H9 (cell line): ENCODE measurements at regions not wholly inside any gene's neighbourhood (a gene's known extent, or its start where the extent isn't known, plus 50 kb on each side); places are given as distances from the start of the nearest gene placed in this dataset.
A peak's percentile ranks its signal among the peaks of the same experiment; 100 is the strongest.

Source experiments
- DNase-seq: peaks from one replicate; pipeline ENCODE4 v3.0.0-alpha.2; 2017
- H2AFZ ChIP-seq: one replicate; pipeline ENCODE4 v1.6.1; 2013; ENCODE audit warnings: mild to moderate bottlenecking, low read length, control low read depth, moderate library complexity
- H2AK5ac ChIP-seq: 2 replicates; pipeline ENCODE4 v1.6.1; 2013; ENCODE audit warnings: low read length, control low read depth, mixed read lengths; ENCODE audit not compliant: insufficient read length
- H2BK120ac ChIP-seq: one replicate; pipeline ENCODE4 v1.6.1; 2013; ENCODE audit warnings: low read depth, mild to moderate bottlenecking, low read length, control low read depth, inconsistent platforms; ENCODE audit not compliant: poor library complexity, severe bottlenecking
- H2BK12ac ChIP-seq: 2 replicates; pipeline ENCODE4 v1.6.1; 2013; ENCODE audit warnings: low read length, control low read depth, mixed read lengths, low read depth; ENCODE audit not compliant: insufficient read length
- H2BK15ac ChIP-seq: 2 replicates; pipeline ENCODE4 v1.6.1; 2013; ENCODE audit warnings: low read depth, low read length, control low read depth
- H2BK20ac ChIP-seq: one replicate; pipeline ENCODE4 v1.6.1; 2013; ENCODE audit warnings: low read depth, mild to moderate bottlenecking, low read length, control low read depth, inconsistent platforms; ENCODE audit not compliant: poor library complexity, severe bottlenecking
- H2BK5ac ChIP-seq: 2 replicates; pipeline ENCODE4 v1.6.1; 2013; ENCODE audit warnings: low read length, control low read depth, mixed read lengths; ENCODE audit not compliant: insufficient read length
- H3K14ac ChIP-seq: 2 replicates; pipeline ENCODE4 v1.6.1; 2013; ENCODE audit warnings: low read length, control low read depth; ENCODE audit not compliant: insufficient read depth
- H3K18ac ChIP-seq: 2 replicates; pipeline ENCODE4 v1.6.1; 2013; ENCODE audit warnings: low read depth, mild to moderate bottlenecking, mixed read lengths, low read length, control low read depth; ENCODE audit not compliant: insufficient read length
- H3K23ac ChIP-seq: 2 replicates; pipeline ENCODE4 v1.6.1; 2013; ENCODE audit warnings: low read length, control low read depth, mixed read lengths, low read depth; ENCODE audit not compliant: insufficient read length
- H3K23me2 ChIP-seq: 2 replicates; pipeline ENCODE4 v1.6.1; 2013; ENCODE audit warnings: low read depth, mild to moderate bottlenecking, mixed read lengths, low read length, control low read depth; ENCODE audit not compliant: insufficient read length, poor library complexity, severe bottlenecking
- H3K27ac ChIP-seq: 2 replicates; pipeline ENCODE4 v1.5.1; 2013; ENCODE audit warnings: low read length, control low read depth, mixed read lengths, low read depth; ENCODE audit not compliant: insufficient read length
- H3K27me3 ChIP-seq: 2 replicates; pipeline ENCODE4 v1.6.1; 2013; ENCODE audit warnings: low read length, control low read depth, inconsistent platforms; ENCODE audit not compliant: insufficient read depth
- H3K4ac ChIP-seq: 2 replicates; pipeline ENCODE4 v1.6.1; 2013; ENCODE audit warnings: low read depth, mild to moderate bottlenecking, control low read depth, inconsistent platforms, low read length, moderate library complexity
- H3K4me1 ChIP-seq: 2 replicates; pipeline ENCODE4 v1.6.1; 2013; ENCODE audit warnings: low read length, control low read depth, inconsistent platforms; ENCODE audit not compliant: insufficient read depth
- H3K4me2 ChIP-seq: 2 replicates; pipeline ENCODE4 v1.6.1; 2013; ENCODE audit warnings: low read length, control low read depth, mixed read lengths; ENCODE audit not compliant: insufficient read length, insufficient read depth
- H3K56ac ChIP-seq: 2 replicates; pipeline ENCODE4 v1.6.1; 2013; ENCODE audit warnings: low read depth, mild to moderate bottlenecking, mixed read lengths, low read length, control low read depth; ENCODE audit not compliant: insufficient read length
- H3K79me1 ChIP-seq: 2 replicates; pipeline ENCODE4 v1.6.1; 2013; ENCODE audit warnings: low read depth, mild to moderate bottlenecking, moderate library complexity, low read length, control low read depth, inconsistent platforms; ENCODE audit not compliant: insufficient read depth, poor library complexity, severe bottlenecking
- H3K79me2 ChIP-seq: 2 replicates; pipeline ENCODE4 v1.6.1; 2013; ENCODE audit warnings: low read length, control low read depth, inconsistent platforms; ENCODE audit not compliant: insufficient read depth
- H3K9ac ChIP-seq: 2 replicates; pipeline ENCODE4 v1.6.1; 2013; ENCODE audit warnings: low read length, control low read depth, mixed read lengths; ENCODE audit not compliant: insufficient read length; ENCODE audit errors: extremely low read depth
- H3K9me3 ChIP-seq: one replicate; pipeline ENCODE4 v1.6.1; 2013; ENCODE audit warnings: low read depth, low read length, inconsistent platforms; ENCODE audit not compliant: control insufficient read depth
- H3T11ph ChIP-seq: one replicate; pipeline ENCODE4 v1.6.1; 2013; ENCODE audit warnings: mild to moderate bottlenecking, low read length, control low read depth, inconsistent platforms
- H4K20me1 ChIP-seq: one replicate; pipeline ENCODE4 v1.6.1; 2013; ENCODE audit not compliant: control insufficient read depth, insufficient read length, insufficient read depth
- H4K5ac ChIP-seq: 2 replicates; pipeline ENCODE4 v1.6.1; 2013; ENCODE audit warnings: low read depth, mild to moderate bottlenecking, mixed read lengths, low read length, control low read depth; ENCODE audit not compliant: insufficient read length
- H4K8ac ChIP-seq: replicated peaks from 2 replicates; pipeline ENCODE4 v1.6.1; 2013; ENCODE audit warnings: low read length, control low read depth, mixed read lengths, low read depth; ENCODE audit not compliant: insufficient read length
- H4K91ac ChIP-seq: 2 replicates; pipeline ENCODE4 v1.6.1; 2013; ENCODE audit warnings: low read depth, mild to moderate bottlenecking, moderate library complexity, mixed read lengths, low read length, control low read depth; ENCODE audit not compliant: insufficient read length
- H3K27ac Mint-ChIP-seq, 3 experiments: 2 replicates in 2 of 3; 3 replicates in 1 of 3; pipeline ENCODE4 v1.8.0; 2020 to 2021; ENCODE audit warnings: mixed read lengths in 3 of 3, mild to moderate bottlenecking in 1 of 3, moderate library complexity in 1 of 3
- H3K27me3 Mint-ChIP-seq: 2 replicates; pipeline ENCODE4 v1.8.0; 2021; ENCODE audit warnings: low read depth, mild to moderate bottlenecking, moderate library complexity, mixed read lengths
- H3K36me3 Mint-ChIP-seq, 3 experiments: 2 replicates in 2 of 3; 3 replicates in 1 of 3; pipeline ENCODE4 v1.8.0; 2020 to 2021; ENCODE audit warnings: low read depth in 3 of 3, mixed read lengths in 3 of 3; ENCODE audit not compliant: insufficient read depth in 1 of 3
- H3K4me1 Mint-ChIP-seq, 2 experiments: 2 replicates each; pipeline ENCODE4 v1.8.0; 2020; ENCODE audit warnings: mixed read lengths in 2 of 2
- H3K4me3 Mint-ChIP-seq, 2 experiments: 2 replicates in 1 of 2; 3 replicates in 1 of 2; pipeline ENCODE4 v1.8.0; 2020 to 2021; ENCODE audit warnings: mild to moderate bottlenecking in 2 of 2, mixed read lengths in 2 of 2, moderate library complexity in 1 of 2
- H3K9me3 Mint-ChIP-seq, 2 experiments: 2 replicates in 1 of 2; 3 replicates in 1 of 2; pipeline ENCODE4 v1.8.0; 2020; ENCODE audit warnings: mild to moderate bottlenecking in 2 of 2, mixed read lengths in 2 of 2, moderate library complexity in 1 of 2
- CTCF ChIP-seq: fragments of 200-600 bp; sonication (generic); conservative IDR thresholded peaks from 3 replicates; pipeline ENCODE4 v1.8.0; 2021; ENCODE audit warnings: antibody characterized with exemption, mild to moderate bottlenecking
- WGBS: extraction: QIAGEN DNeasy Blood & Tissue Kit; methylation state at CpG from one replicate; pipeline ENCODE4 v1.1.7; 2013; ENCODE audit warnings: missing lambda C conversion rate, low lambda C conversion rate, mixed read lengths; ENCODE audit not compliant: insufficient read length; ENCODE audit errors: extremely low coverage; 5-methylcytosine and 5-hydroxymethylcytosine counted together

DNA sequence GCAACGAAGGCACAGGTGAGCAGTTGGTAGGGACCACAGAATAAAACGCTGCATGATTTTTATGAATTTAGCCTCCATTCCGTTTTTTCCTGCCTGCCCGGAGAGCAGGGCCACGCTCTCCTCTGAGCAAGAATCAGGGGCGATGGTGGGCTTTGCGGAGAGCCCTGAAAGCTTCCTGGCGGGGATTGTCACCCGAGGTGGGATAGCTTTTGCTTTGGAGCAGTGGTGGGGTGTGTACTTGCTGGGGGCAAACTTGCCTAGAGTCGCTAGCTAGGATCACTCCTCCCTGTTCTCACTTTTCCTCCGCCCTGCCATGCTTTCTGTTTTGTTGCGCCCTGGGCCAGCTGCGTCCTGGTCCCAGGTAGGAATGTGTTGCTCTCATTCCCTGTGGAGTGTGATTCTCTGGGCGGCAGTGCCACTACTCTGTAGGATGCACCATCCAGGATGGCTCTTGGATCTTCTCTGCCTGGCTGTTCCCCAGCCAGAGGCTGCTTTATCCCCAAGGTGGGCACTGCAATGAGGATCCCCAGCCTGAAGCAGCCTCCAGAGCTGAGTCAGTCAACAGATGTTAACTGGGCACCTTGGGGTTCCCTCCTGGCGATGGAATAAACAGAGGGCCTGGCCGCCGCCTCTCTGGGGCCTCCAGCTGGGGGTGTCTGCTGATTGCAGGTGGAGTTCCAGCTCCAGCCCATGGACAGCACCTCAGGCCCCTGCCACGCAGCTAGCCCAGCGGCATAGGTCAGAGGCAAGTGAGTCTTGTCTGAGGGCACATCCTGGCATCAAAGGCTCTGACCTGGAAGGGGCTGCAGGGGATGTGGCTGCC lies 360.9 kb upstream of the TNRC6C start:
- no CpG with 5 or more reads among the region's 19 CpGs for WGBS
- H3K4me2 ChIP-seq: no peak overlapping the region
- no peak overlapping the region for H3T11ph ChIP-seq
- no peak overlapping the region for H3K56ac ChIP-seq
- no peak overlapping the region for H3K9ac ChIP-seq
- no peak overlapping the region for H2BK120ac ChIP-seq
- H3K23ac ChIP-seq: no peak overlapping the region
- no peak overlapping the region for H2AK5ac ChIP-seq
- no peak overlapping the region for H4K8ac ChIP-seq
- H2BK15ac ChIP-seq: no peak overlapping the region
- H3K23me2 ChIP-seq: no peaks in the 10 kb centered on the region
- peak; percentile 42 for DNase-seq
- peaks cover 8% of the 10 kb centered on the region for H3K27me3 Mint-ChIP-seq
- no peaks in the 10 kb centered on the region for H3K27me3 ChIP-seq
- no peak overlapping the region for H2BK12ac ChIP-seq
- H3K18ac ChIP-seq: no peak overlapping the region
- H4K91ac ChIP-seq: no peak overlapping the region
- H2AFZ ChIP-seq: no peak overlapping the region
- no peaks in the 10 kb centered on the region for H3K79me2 ChIP-seq
- no peak overlapping the region for H2BK5ac ChIP-seq
- no peak overlapping the region for H3K14ac ChIP-seq
- H3K79me1 ChIP-seq: no peaks in the 10 kb centered on the region
- H3K9me3 ChIP-seq: no peaks in the 10 kb centered on the region
- peaks cover 3 to 15% of the 10 kb centered on the region in 2 experiments; a peak in 1 of 4 replicates for H3K4me1 Mint-ChIP-seq
- no peak overlapping the region for H4K5ac ChIP-seq
- no peaks in the 10 kb centered on the region for H4K20me1 ChIP-seq
- H3K4me1 ChIP-seq: no peaks in the 10 kb centered on the region; the same call in 1 of the 2 replicates
- TF ChIP-seq CTCF: no peak
- no peak overlapping the region for H3K4me3 Mint-ChIP-seq
- no peaks in the 10 kb centered on the region for H3K36me3 Mint-ChIP-seq
- no peak overlapping the region for H3K27ac ChIP-seq
- H2BK20ac ChIP-seq: no peak overlapping the region
- H3K27ac Mint-ChIP-seq: peak overlapping the region in 1 of 3 experiments; percentile 57; a peak in 1 of 7 replicates
- H3K4ac ChIP-seq: no peak overlapping the region
- H3K9me3 Mint-ChIP-seq: no peaks in the 10 kb centered on the region
